ENCODE measurements at regions not wholly inside any gene's neighbourhood (a gene's known extent, or its start where the extent isn't known, plus 50 kb on each side); places are given as distances from the start of the nearest gene placed in this dataset.

- Mint-ChIP-seq H3K9me3 (no peaks in the 10 kb centered on the region), H3K27ac (peak overlapping the region in 5 of 6 donors; percentile 13 to 99 (median 70)), H3K36me3 (no peaks in the 10 kb centered on the region), H3K4me1 (peaks cover 62 to 65% of the 10 kb centered on the region in 2 donors), H3K27me3 (ENCODE audit: low read depth in 3 of 3) (peaks cover 2 to 8% (median 4%) of the 10 kb centered on the region in 3 donors), H3K4me3 (no peak overlapping the region)
- no peak for DNase-seq
These were observed 324.0 kb downstream of the MAF start for GRCh38 chr16:79276501-79276900.

GRCh38 chr16:79274264-79274663 is 326.3 kb downstream of the MAF start:
- Mint-ChIP-seq H3K4me1 (peaks cover 62 to 65% of the 10 kb centered on the region in 2 donors), H3K27me3 (ENCODE audit: low read depth in 3 of 3) (peaks cover 4 to 11% (median 9%) of the 10 kb centered on the region in 3 donors), H3K9me3 (no peaks in the 10 kb centered on the region), H3K27ac (peak overlapping the region in 2 of 6 donors; percentile 33 to 76), H3K4me3 (no peak overlapping the region), H3K36me3 (no peaks in the 10 kb centered on the region)
- no peak for DNase-seq

GRCh38 chr16:79272141-79272577 is 328.4 kb downstream of the MAF start:
- Mint-ChIP-seq H3K36me3 (no peaks in the 10 kb centered on the region), H3K4me3 (peak overlapping the region; percentile 66 to 85 (median 82)), H3K9me3 (peaks cover 0 to under 1% (median 0%) of the 10 kb centered on the region in 6 donors), H3K27ac (peak overlapping the region; percentile 39 to 91 (median 82)), H3K27me3 (ENCODE audit: low read depth in 3 of 3) (peaks cover 4 to 9% (median 7%) of the 10 kb centered on the region in 3 donors), H3K4me1 (peaks cover 59 to 62% of the 10 kb centered on the region in 2 donors)
- DNase-seq: peak; percentile 53 to 64 (median 63)

- H3K9me3 Mint-ChIP-seq: peaks cover 0 to 1% (median 0%) of the 10 kb centered on the region in 6 donors
- no peaks in the 10 kb centered on the region for H3K36me3 Mint-ChIP-seq
- H3K4me3 Mint-ChIP-seq: peak overlapping the region; percentile 66 to 85 (median 82)
- peaks cover 59 to 67% of the 10 kb centered on the region in 2 donors for H3K4me1 Mint-ChIP-seq
- H3K27me3 Mint-ChIP-seq (ENCODE audit: low read depth in 3 of 3): peaks cover 4 to 9% (median 5%) of the 10 kb centered on the region in 3 donors
- no peak for DNase-seq
- peak overlapping the region; percentile 39 to 91 (median 82) for H3K27ac Mint-ChIP-seq
These were observed 329.0 kb downstream of the MAF start for GRCh38 chr16:79271583-79271982.

GRCh38 chr16:79270011-79270410 is 330.5 kb downstream of the MAF start:
- H3K27me3 Mint-ChIP-seq (ENCODE audit: low read depth in 3 of 3): peaks cover 4 to 9% (median 6%) of the 10 kb centered on the region in 3 donors
- H3K4me3 Mint-ChIP-seq: peak overlapping the region in 1 of 5 donors; percentile 39
- peak overlapping the region in 4 of 6 donors; percentile 14 to 82 (median 41) for H3K27ac Mint-ChIP-seq
- no peaks in the 10 kb centered on the region for H3K36me3 Mint-ChIP-seq
- H3K9me3 Mint-ChIP-seq: peaks cover 0 to 1% (median 0%) of the 10 kb centered on the region in 6 donors
- no peak for DNase-seq
- peaks cover 55 to 69% of the 10 kb centered on the region in 2 donors for H3K4me1 Mint-ChIP-seq

- DNase-seq: peak in 1 of 3 donors; percentile 14
- no peaks in the 10 kb centered on the region for H3K36me3 Mint-ChIP-seq
- peaks cover 0 to 1% (median 0%) of the 10 kb centered on the region in 6 donors for H3K9me3 Mint-ChIP-seq
- H3K4me3 Mint-ChIP-seq: peak overlapping the region in 4 of 5 donors; percentile 31 to 55 (median 44)
- peak overlapping the region in 3 of 6 donors; percentile 37 to 61 (median 43) for H3K27ac Mint-ChIP-seq
- peaks cover 55 to 69% of the 10 kb centered on the region in 2 donors for H3K4me1 Mint-ChIP-seq
- H3K27me3 Mint-ChIP-seq (ENCODE audit: low read depth in 3 of 3): peaks cover 4 to 9% (median 6%) of the 10 kb centered on the region in 3 donors
These were observed 331.2 kb downstream of the MAF start for GRCh38 chr16:79269211-79269863.

GRCh38 chr16:79267781-79268180 is 332.8 kb downstream of the MAF start:
- Mint-ChIP-seq H3K36me3 (no peaks in the 10 kb centered on the region), H3K9me3 (peaks cover 0 to 1% (median 0%) of the 10 kb centered on the region in 6 donors), H3K27me3 (ENCODE audit: low read depth in 3 of 3) (peaks cover 4 to 13% (median 6%) of the 10 kb centered on the region in 3 donors), H3K4me1 (peaks cover 47 to 58% of the 10 kb centered on the region in 2 donors), H3K27ac (peak overlapping the region in 1 of 6 donors; percentile 22), H3K4me3 (no peak overlapping the region)
- DNase-seq: no peak

GRCh38 chr16:79267146-79267545 is 333.4 kb downstream of the MAF start:
- H3K36me3 Mint-ChIP-seq: no peaks in the 10 kb centered on the region
- H3K27ac Mint-ChIP-seq: no peak overlapping the region
- no peak overlapping the region for H3K4me3 Mint-ChIP-seq
- peaks cover 41 to 52% of the 10 kb centered on the region in 2 donors for H3K4me1 Mint-ChIP-seq
- peaks cover 2 to 13% (median 4%) of the 10 kb centered on the region in 3 donors for H3K27me3 Mint-ChIP-seq (ENCODE audit: low read depth in 3 of 3)
- peaks cover 0 to 1% (median 0%) of the 10 kb centered on the region in 6 donors for H3K9me3 Mint-ChIP-seq
- no peak for DNase-seq

- Mint-ChIP-seq H3K36me3 (no peaks in the 10 kb centered on the region), H3K4me3 (no peak overlapping the region), H3K9me3 (peaks cover 0 to 2% (median 0%) of the 10 kb centered on the region in 6 donors), H3K4me1 (peaks cover 36 to 44% of the 10 kb centered on the region in 2 donors), H3K27me3 (ENCODE audit: low read depth in 3 of 3) (peaks cover 2 to 13% (median 6%) of the 10 kb centered on the region in 3 donors), H3K27ac (no peak overlapping the region)
- DNase-seq: no peak
These were observed 334.8 kb downstream of the MAF start for GRCh38 chr16:79265701-79266100.

- no peak for DNase-seq
- Mint-ChIP-seq H3K9me3 (peaks cover 0 to 2% (median 0%) of the 10 kb centered on the region in 6 donors), H3K4me1 (peaks cover 32 to 42% of the 10 kb centered on the region in 2 donors), H3K36me3 (no peaks in the 10 kb centered on the region), H3K27me3 (ENCODE audit: low read depth in 3 of 3) (peaks cover 2 to 9% (median 6%) of the 10 kb centered on the region in 3 donors), H3K4me3 (no peak overlapping the region), H3K27ac (peak overlapping the region in 1 of 6 donors; percentile 60)
These were observed 335.3 kb downstream of the MAF start for GRCh38 chr16:79265196-79265595.

GRCh38 chr16:79264237-79265109 is 336.1 kb downstream of the MAF start:
- DNase-seq: no peak
- Mint-ChIP-seq H3K36me3 (no peaks in the 10 kb centered on the region), H3K4me1 (peaks cover 25 to 35% of the 10 kb centered on the region in 2 donors), H3K27me3 (ENCODE audit: low read depth in 3 of 3) (peaks cover 0 to 8% (median 4%) of the 10 kb centered on the region in 3 donors), H3K9me3 (peaks cover 0 to 2% (median 0%) of the 10 kb centered on the region in 6 donors), H3K27ac (no peak overlapping the region), H3K4me3 (no peak overlapping the region)

GRCh38 chr16:79263425-79263824 is 337.1 kb downstream of the MAF start:
- no peak for DNase-seq
- Mint-ChIP-seq H3K4me1 (peaks cover 21 to 24% of the 10 kb centered on the region in 2 donors), H3K27ac (no peak overlapping the region), H3K9me3 (peaks cover 0 to 2% (median 0%) of the 10 kb centered on the region in 6 donors), H3K36me3 (no peaks in the 10 kb centered on the region), H3K27me3 (ENCODE audit: low read depth in 3 of 3) (peaks cover 4 to 8% (median 4%) of the 10 kb centered on the region in 3 donors), H3K4me3 (no peak overlapping the region)

All from immature natural killer cell (primary cell).